Spleen (tissue), 11 donors: ENCODE measurements at regions not wholly inside any gene's neighbourhood (a gene's known extent, or its start where the extent isn't known, plus 50 kb on each side); places are given as distances from the start of the nearest gene placed in this dataset.

Experiments used
- DNase-seq: peaks from one replicate; pipeline ENCODE4 v3.0.0-alpha.2; 2020
- H3K27ac ChIP-seq, 8 donors: fragments of 200-600 bp; sonication (generic) in 7 of 8; 1 replicate in 4 of 8; 2 replicates in 4 of 8; pipeline versions ENCODE4 v1.5.0 to v1.8.0; 2016 to 2021; ENCODE audit warnings: inconsistent platforms in 4 of 8, mild to moderate bottlenecking in 4 of 8, moderate library complexity in 1 of 8
- H3K27me3 ChIP-seq, 7 donors: fragments of 200-600 bp; sonication (generic) in 6 of 7; replicated peaks in 1 of 7; 1 replicate in 4 of 7; 2 replicates in 3 of 7; pipeline versions ENCODE4 v1.5.0 to v1.8.0; 2016 to 2021; ENCODE audit warnings: inconsistent platforms in 3 of 7, mild to moderate bottlenecking in 1 of 7
- H3K36me3 ChIP-seq, 6 donors: fragments of 200-600 bp; sonication (generic) in 5 of 6; 1 replicate in 4 of 6; 2 replicates in 2 of 6; pipeline versions ENCODE4 v1.5.0 to v1.8.0; 2016 to 2021; ENCODE audit warnings: inconsistent platforms in 2 of 6
- H3K4me1 ChIP-seq, 6 donors: fragments of 200-600 bp; sonication (generic) in 5 of 6; 1 replicate in 3 of 6; 2 replicates in 3 of 6; pipeline versions ENCODE4 v1.5.0 to v1.8.0; 2016 to 2021; ENCODE audit warnings: inconsistent platforms in 3 of 6
- H3K4me3 ChIP-seq, 8 donors: fragments of 200-600 bp; sonication (generic) in 7 of 8; 1 replicate in 4 of 8; 2 replicates in 4 of 8; pipeline versions ENCODE4 v1.5.0 to v1.8.0; 2016 to 2021; ENCODE audit warnings: inconsistent platforms in 4 of 8, mild to moderate bottlenecking in 4 of 8, moderate library complexity in 2 of 8
- H3K9me3 ChIP-seq, 8 donors: fragments of 200-600 bp; sonication (generic) in 7 of 8; 1 replicate in 4 of 8; 2 replicates in 4 of 8; pipeline versions ENCODE4 v1.5.0 to v1.8.0; 2016 to 2021; ENCODE audit warnings: inconsistent platforms in 4 of 8
- CTCF ChIP-seq, 11 experiments: fragments of 200-600 bp in 7 of 11; fragments of 450-650 bp in 4 of 11; sonication (generic) in 4 of 11; IDR thresholded peaks in 8 of 11; conservative IDR thresholded peaks in 3 of 11; 1 replicate in 7 of 11; 2 replicates in 4 of 11; pipeline versions ENCODE4 v1.4.0 to v1.8.0; 2016 to 2021; ENCODE audit warnings: antibody characterized with exemption in 11 of 11, inconsistent platforms in 4 of 11, mild to moderate bottlenecking in 1 of 11
- POLR2A ChIP-seq, 3 donors: fragments of 450-650 bp; IDR thresholded peaks; one replicate each; pipeline ENCODE4 v1.5.1; 2017; ENCODE audit warnings: antibody characterized with exemption in 3 of 3, mild to moderate bottlenecking in 1 of 3
- POLR2AphosphoS5 ChIP-seq, 3 donors: sonication (generic); formaldehyde crosslinking; IDR thresholded peaks; one replicate each; pipeline ENCODE4 v1.5.1; 2017; ENCODE audit warnings: antibody characterized with exemption in 3 of 3
- WGBS, 5 donors: extraction: QIAGEN DNeasy Blood & Tissue Kit in 3 of 5; methylation state at CpG; one replicate each; pipeline versions ENCODE4 v1.1.5 to v1.1.7; 2013 to 2018; 5-methylcytosine and 5-hydroxymethylcytosine counted together
- intact Hi-C: fragments of 100-400 bp; cut with DNase I; formaldehyde crosslinking; loops from one replicate; pipeline ENCODE4 v1.15.0; 2023; ENCODE audit warnings: low total_unique reads
- donor health status: healthy with polysubstance abuse.
- donor health status: DM: no; HTN: no; CAD: no; lungs with moderate emphysema.
- donor health status: DM: no; HTN: no; CAD: no.
- donor health status: Bipolar disorder and iron deficiency.
- donor health status: healthy.
- donor health status: DM: no; HTN: no; CAD: no.
- donor health status: DM: yes; HTN: yes; CAD: no.

GRCh38 chr16:85182286-85182685 lies 70.0 kb upstream of the CIBAR2 start:
- TF ChIP-seq CTCF (IDR thresholded peaks at IDR 0.05 in 8 of 11, conservative IDR thresholded peaks at IDR 0.05 in 3 of 11) (no peak), POLR2A (IDR thresholded peaks at IDR 0.05) (no peak), POLR2AphosphoS5 (IDR thresholded peaks at IDR 0.05) (no peak)
- intact Hi-C loops, result no loop called here
- DNase-seq, result no peak
- WGBS, 5 donors, result 81 to 88% (median 83%) methylated on average over 9 to 11 of the region's 11 CpGs
- Histone ChIP-seq H3K36me3 (peaks cover 0 to 12% (median 0%) of the 10 kb centered on the region in 6 donors), H3K27ac (peak overlapping the region in 1 of 8 donors; percentile 58), H3K9me3 (peaks cover 0 to 22% (median 17%) of the 10 kb centered on the region in 8 donors), H3K27me3 (peaks cover 0 to 6% (median 0%) of the 10 kb centered on the region in 7 donors), H3K4me1 (peaks cover under 1 to 52% (median 21%) of the 10 kb centered on the region in 6 donors), H3K4me3 (no peak overlapping the region)

GRCh38 chr16:85182774-85183173 lies 70.5 kb upstream of the CIBAR2 start:
- WGBS, 5 donors, result 92 to 95% (median 94%) methylated on average over 13 of the region's 13 CpGs
- no peak for DNase-seq
- H3K27ac ChIP-seq, result no peak overlapping the region
- H3K27me3 ChIP-seq, result peaks cover 0 to 4% (median 0%) of the 10 kb centered on the region in 7 donors
- no peak for TF ChIP-seq CTCF (IDR thresholded peaks at IDR 0.05 in 8 of 11, conservative IDR thresholded peaks at IDR 0.05 in 3 of 11)
- TF ChIP-seq POLR2A (IDR thresholded peaks at IDR 0.05), result no peak
- TF ChIP-seq POLR2AphosphoS5 (IDR thresholded peaks at IDR 0.05), result no peak
- peaks cover 0 to 12% (median 0%) of the 10 kb centered on the region in 6 donors for H3K36me3 ChIP-seq
- no peak overlapping the region for H3K4me3 ChIP-seq
- peaks cover 0 to 51% (median 20%) of the 10 kb centered on the region in 6 donors for H3K4me1 ChIP-seq
- intact Hi-C loops, result no loop called here
- peaks cover 0 to 22% (median 17%) of the 10 kb centered on the region in 8 donors for H3K9me3 ChIP-seq

GRCh38 chr16:85183564-85183963 lies 71.3 kb upstream of the CIBAR2 start:
- 74 to 89% (median 82%) methylated on average over 4 to 5 of the region's 5 CpGs for WGBS, 5 donors
- TF ChIP-seq POLR2AphosphoS5 (IDR thresholded peaks at IDR 0.05), result no peak
- no peak for TF ChIP-seq CTCF (IDR thresholded peaks at IDR 0.05 in 8 of 11, conservative IDR thresholded peaks at IDR 0.05 in 3 of 11)
- intact Hi-C loops, result no loop called here

GRCh38 chr16:85184404-85184803 lies 72.1 kb upstream of the CIBAR2 start:
- Histone ChIP-seq H3K4me1 (peaks cover 0 to 52% (median 23%) of the 10 kb centered on the region in 6 donors), H3K36me3 (peaks cover 0 to 12% (median 0%) of the 10 kb centered on the region in 6 donors), H3K4me3 (no peak overlapping the region), H3K27me3 (peaks cover 0 to 4% (median 0%) of the 10 kb centered on the region in 7 donors), H3K9me3 (peaks cover 0 to 30% (median 23%) of the 10 kb centered on the region in 8 donors), H3K27ac (no peak overlapping the region)
- TF ChIP-seq CTCF (IDR thresholded peaks at IDR 0.05 in 8 of 11, conservative IDR thresholded peaks at IDR 0.05 in 3 of 11) (no peak), POLR2AphosphoS5 (IDR thresholded peaks at IDR 0.05) (no peak), POLR2A (IDR thresholded peaks at IDR 0.05) (no peak)
- DNase-seq, result no peak
- intact Hi-C loops, result no loop called here

More at GRCh38 chr16:85183564-85183963, 71.3 kb upstream of the CIBAR2 start:
- peaks cover 0 to 4% (median 0%) of the 10 kb centered on the region in 7 donors for H3K27me3 ChIP-seq
- no peak overlapping the region for H3K4me3 ChIP-seq
- peaks cover 0 to 48% (median 19%) of the 10 kb centered on the region in 6 donors for H3K4me1 ChIP-seq
- DNase-seq, result no peak
- no peak overlapping the region for H3K27ac ChIP-seq
- peaks cover 0 to 12% (median 0%) of the 10 kb centered on the region in 6 donors for H3K36me3 ChIP-seq
- H3K9me3 ChIP-seq, result peaks cover 0 to 22% (median 17%) of the 10 kb centered on the region in 8 donors
